Breast epithelium (tissue), 3 donors: ENCODE measurements at regions not wholly inside any gene's neighbourhood (a gene's known extent, or its start where the extent isn't known, plus 50 kb on each side); places are given as distances from the start of the nearest gene placed in this dataset.

Experiments used
- CTCF ChIP-seq, 3 donors: fragments of 450-650 bp; IDR thresholded peaks; one replicate each; pipeline ENCODE4 v1.5.1; 2016 to 2017; ENCODE audit warnings: antibody characterized with exemption in 3 of 3, mild to moderate bottlenecking in 3 of 3, moderate library complexity in 3 of 3
- POLR2A ChIP-seq: fragments of 450-650 bp; IDR thresholded peaks from one replicate; pipeline ENCODE4 v1.6.1; 2016; ENCODE audit warnings: antibody characterized with exemption, mild to moderate bottlenecking, moderate library complexity

GRCh38 chr20:55934146-55934545, 71.2 kb downstream of the CBLN4 start:
- TF ChIP-seq CTCF (IDR thresholded peaks at IDR 0.05) (no peak), POLR2A (no peak)
